Thoracic aorta (tissue), 2 donors: ENCODE measurements at regions not wholly inside any gene's neighbourhood (a gene's known extent, or its start where the extent isn't known, plus 50 kb on each side); places are given as distances from the start of the nearest gene placed in this dataset.

Source experiments
- ATAC-seq: fragments of 150-250 bp; one replicate; pipeline ENCODE4 v1.8.0; 2017; ENCODE audit warnings: low read depth; ENCODE audit not compliant: insufficient number of reproducible peaks, low FRiP score
- DNase-seq: peaks from one replicate; pipeline ENCODE4 v3.0.0-alpha.2; 2020; ENCODE audit warnings: low spot score
- H3K27ac ChIP-seq, 2 donors: fragments of 200-600 bp; sonication (generic); 1 replicate in 1 of 2; 2 replicates in 1 of 2; pipeline ENCODE4 v1.5.1; 2016; ENCODE audit warnings: mild to moderate bottlenecking in 2 of 2, moderate library complexity in 2 of 2
- H3K27me3 ChIP-seq: fragments of 200-600 bp; sonication (generic); replicated peaks from 2 replicates; pipeline ENCODE4 v1.6.0; 2016; ENCODE audit warnings: mild to moderate bottlenecking; ENCODE audit not compliant: insufficient read depth
- H3K36me3 ChIP-seq: fragments of 200-600 bp; sonication (generic); one replicate; pipeline ENCODE4 v1.5.1; 2016
- H3K4me1 ChIP-seq, 2 donors: fragments of 200-600 bp; sonication (generic); 1 replicate in 1 of 2; 2 replicates in 1 of 2; pipeline versions ENCODE4 v1.5.1 to v1.6.0; 2016; ENCODE audit warnings: low read depth in 2 of 2, mild to moderate bottlenecking in 1 of 2; ENCODE audit not compliant: control insufficient read depth in 1 of 2
- H3K4me3 ChIP-seq: fragments of 200-600 bp; sonication (generic); 2 replicates; pipeline ENCODE4 v1.5.1; 2016; ENCODE audit warnings: mild to moderate bottlenecking
- H3K9me3 ChIP-seq: fragments of 200-600 bp; sonication (generic); 2 replicates; pipeline ENCODE4 v1.5.1; 2016
- TF ChIP-seq, protein P1 (sequence below): fragments of 200-600 bp; sonication (generic); IDR thresholded peaks from one replicate; pipeline ENCODE4 v1.5.1; 2019; ENCODE audit warnings: antibody characterized with exemption

DNA sequence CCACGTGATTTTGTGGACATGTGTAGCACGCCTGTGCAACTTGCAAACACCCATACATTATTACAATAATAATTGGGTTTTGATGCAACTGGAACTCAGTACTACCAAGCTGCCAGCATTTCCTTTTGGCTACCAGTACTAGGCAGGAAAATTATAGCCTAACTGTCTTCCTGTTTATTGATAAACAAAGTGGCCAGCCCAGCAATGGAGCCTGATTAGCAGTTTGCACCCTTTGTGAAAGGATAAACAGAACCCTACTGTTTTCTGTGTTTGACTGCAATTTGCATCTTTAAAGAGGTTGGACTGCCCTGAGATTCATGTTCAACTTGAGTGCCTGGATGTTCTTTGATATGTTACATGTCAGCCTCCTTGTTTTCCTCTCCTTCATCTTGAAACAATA, 173.9 kb downstream of the ZIC5 start:
- Histone ChIP-seq H3K9me3 (no peaks in the 10 kb centered on the region), H3K36me3 (no peaks in the 10 kb centered on the region), H3K27ac (no peak overlapping the region), H3K4me3 (no peak overlapping the region), H3K4me1 (no peaks in the 10 kb centered on the region), H3K27me3 (no peaks in the 10 kb centered on the region)
- ATAC-seq (no peak), DNase-seq (no peak)
- TF ChIP-seq, protein P1, sequence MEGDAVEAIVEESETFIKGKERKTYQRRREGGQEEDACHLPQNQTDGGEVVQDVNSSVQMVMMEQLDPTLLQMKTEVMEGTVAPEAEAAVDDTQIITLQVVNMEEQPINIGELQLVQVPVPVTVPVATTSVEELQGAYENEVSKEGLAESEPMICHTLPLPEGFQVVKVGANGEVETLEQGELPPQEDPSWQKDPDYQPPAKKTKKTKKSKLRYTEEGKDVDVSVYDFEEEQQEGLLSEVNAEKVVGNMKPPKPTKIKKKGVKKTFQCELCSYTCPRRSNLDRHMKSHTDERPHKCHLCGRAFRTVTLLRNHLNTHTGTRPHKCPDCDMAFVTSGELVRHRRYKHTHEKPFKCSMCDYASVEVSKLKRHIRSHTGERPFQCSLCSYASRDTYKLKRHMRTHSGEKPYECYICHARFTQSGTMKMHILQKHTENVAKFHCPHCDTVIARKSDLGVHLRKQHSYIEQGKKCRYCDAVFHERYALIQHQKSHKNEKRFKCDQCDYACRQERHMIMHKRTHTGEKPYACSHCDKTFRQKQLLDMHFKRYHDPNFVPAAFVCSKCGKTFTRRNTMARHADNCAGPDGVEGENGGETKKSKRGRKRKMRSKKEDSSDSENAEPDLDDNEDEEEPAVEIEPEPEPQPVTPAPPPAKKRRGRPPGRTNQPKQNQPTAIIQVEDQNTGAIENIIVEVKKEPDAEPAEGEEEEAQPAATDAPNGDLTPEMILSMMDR, result no peak

- no peaks in the 10 kb centered on the region for H3K4me1 ChIP-seq
- no peak overlapping the region for H3K27ac ChIP-seq
- TF ChIP-seq, protein P1, result no peak
- H3K36me3 ChIP-seq, result no peaks in the 10 kb centered on the region
- H3K27me3 ChIP-seq, result no peaks in the 10 kb centered on the region
- no peaks in the 10 kb centered on the region for H3K9me3 ChIP-seq
- DNase-seq (no peak), ATAC-seq (no peak)
- no peak overlapping the region for H3K4me3 ChIP-seq
Measured at GRCh38 chr13:99796175-99796819, 175.3 kb downstream of the ZIC5 start.

GRCh38 chr13:99792079-99792921, 179.3 kb downstream of the ZIC5 start:
- H3K9me3 ChIP-seq, result no peaks in the 10 kb centered on the region
- ATAC-seq (no peak), DNase-seq (no peak)
- TF ChIP-seq, protein P1, result no peak
- no peaks in the 10 kb centered on the region for H3K4me1 ChIP-seq
- H3K27ac ChIP-seq, result no peak overlapping the region
- H3K27me3 ChIP-seq, result no peaks in the 10 kb centered on the region
- H3K36me3 ChIP-seq, result no peaks in the 10 kb centered on the region
- H3K4me3 ChIP-seq, result no peak overlapping the region

DNA sequence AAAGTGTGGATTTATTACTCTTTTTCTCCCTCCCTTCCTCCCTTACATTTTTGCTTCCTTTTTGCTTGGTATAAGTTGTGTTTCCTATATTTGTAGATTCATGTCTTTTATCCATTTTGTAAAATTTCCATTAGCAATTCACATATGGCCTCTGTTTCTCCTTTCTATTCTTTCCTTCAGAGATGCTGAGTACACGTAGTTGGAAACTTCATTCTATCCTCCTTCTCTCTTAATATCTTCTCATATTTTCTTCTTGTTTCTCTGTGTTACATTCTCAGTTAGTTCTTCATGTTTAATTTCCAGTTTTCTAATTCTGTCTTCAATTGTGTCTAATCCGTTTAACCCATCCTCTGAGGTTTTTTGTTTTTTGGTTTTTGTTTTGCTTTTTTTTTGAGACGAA, 188.9 kb downstream of the ZIC5 start:
- ATAC-seq (no peak), DNase-seq (no peak)
- Histone ChIP-seq H3K27ac (no peak overlapping the region), H3K36me3 (no peaks in the 10 kb centered on the region), H3K4me3 (no peak overlapping the region), H3K9me3 (peaks cover 3% of the 10 kb centered on the region), H3K4me1 (no peaks in the 10 kb centered on the region), H3K27me3 (no peaks in the 10 kb centered on the region)
- TF ChIP-seq, protein P1, result no peak

GRCh38 chr13:99778500-99778899, 193.1 kb downstream of the ZIC5 start:
- H3K36me3 ChIP-seq, result no peaks in the 10 kb centered on the region
- TF ChIP-seq, protein P1, result no peak
- H3K4me3 ChIP-seq, result no peak overlapping the region
- DNase-seq (no peak), ATAC-seq (no peak)
- no peaks in the 10 kb centered on the region for H3K27me3 ChIP-seq
- H3K4me1 ChIP-seq, result peaks cover 0 to 7% of the 10 kb centered on the region in 2 donors
- no peak overlapping the region for H3K27ac ChIP-seq
- peaks cover 3% of the 10 kb centered on the region for H3K9me3 ChIP-seq
